ENCODE measurements at regions not wholly inside any gene's neighbourhood (a gene's known extent, or its start where the extent isn't known, plus 50 kb on each side); places are given as distances from the start of the nearest gene placed in this dataset.

- TF ChIP-seq ZFX (IDR thresholded peaks at IDR 0.05; ENCODE audit: borderline replicate concordance) (no peak), CTCF (IDR thresholded peaks at IDR 0.05) (no peak)
- H3K27ac ChIP-seq, result peak overlapping the region; percentile 59
Measured at GRCh38 chr12:94057262-94058151, 90.9 kb upstream of the PLXNC1 start.

- H3K27ac ChIP-seq, result peak overlapping the region; percentile 33
- TF ChIP-seq ZFX (IDR thresholded peaks at IDR 0.05; ENCODE audit: borderline replicate concordance) (no peak), CTCF (IDR thresholded peaks at IDR 0.05) (no peak)
Measured at GRCh38 chr12:94059394-94060368, 88.7 kb upstream of the PLXNC1 start.

- no peak for TF ChIP-seq CTCF (IDR thresholded peaks at IDR 0.05)
- TF ChIP-seq ZFX (IDR thresholded peaks at IDR 0.05; ENCODE audit: borderline replicate concordance), result no peak
- H3K27ac ChIP-seq, result no peak overlapping the region
Measured at GRCh38 chr12:94062194-94062593, 86.2 kb upstream of the PLXNC1 start.

GRCh38 chr12:94062796-94063635, 85.4 kb upstream of the PLXNC1 start:
- no peak overlapping the region for H3K27ac ChIP-seq
- TF ChIP-seq ZFX (IDR thresholded peaks at IDR 0.05; ENCODE audit: borderline replicate concordance), result no peak
- TF ChIP-seq CTCF (IDR thresholded peaks at IDR 0.05), result no peak

GRCh38 chr12:94070520-94070919, 77.9 kb upstream of the PLXNC1 start:
- no peak overlapping the region for H3K27ac ChIP-seq
- TF ChIP-seq CTCF (IDR thresholded peaks at IDR 0.05), result no peak
- no peak for TF ChIP-seq ZFX (IDR thresholded peaks at IDR 0.05; ENCODE audit: borderline replicate concordance)

- H3K27ac ChIP-seq, result no peak overlapping the region
- TF ChIP-seq CTCF (IDR thresholded peaks at IDR 0.05), result no peak
- TF ChIP-seq ZFX (IDR thresholded peaks at IDR 0.05; ENCODE audit: borderline replicate concordance), result no peak
Measured at GRCh38 chr12:94071258-94071657, 77.1 kb upstream of the PLXNC1 start.
